GM12872 (cell line): ENCODE measurements at regions not wholly inside any gene's neighbourhood (a gene's known extent, or its start where the extent isn't known, plus 50 kb on each side); places are given as distances from the start of the nearest gene placed in this dataset.

Experiments used
- CTCF ChIP-seq: IDR thresholded peaks from 3 replicates; pipeline ENCODE4 v1.5.1; 2011; ENCODE audit warnings: low read depth, mild to moderate bottlenecking, low read length, moderate library complexity; ENCODE audit not compliant: insufficient read depth

- TF ChIP-seq CTCF = no peak
These were observed 338.7 kb downstream of the C16orf95 start for GRCh38 chr16:86978445-86979030.

GRCh38 chr16:86979061-86979460 is 338.1 kb downstream of the C16orf95 start:
- no peak for TF ChIP-seq CTCF

DNA sequence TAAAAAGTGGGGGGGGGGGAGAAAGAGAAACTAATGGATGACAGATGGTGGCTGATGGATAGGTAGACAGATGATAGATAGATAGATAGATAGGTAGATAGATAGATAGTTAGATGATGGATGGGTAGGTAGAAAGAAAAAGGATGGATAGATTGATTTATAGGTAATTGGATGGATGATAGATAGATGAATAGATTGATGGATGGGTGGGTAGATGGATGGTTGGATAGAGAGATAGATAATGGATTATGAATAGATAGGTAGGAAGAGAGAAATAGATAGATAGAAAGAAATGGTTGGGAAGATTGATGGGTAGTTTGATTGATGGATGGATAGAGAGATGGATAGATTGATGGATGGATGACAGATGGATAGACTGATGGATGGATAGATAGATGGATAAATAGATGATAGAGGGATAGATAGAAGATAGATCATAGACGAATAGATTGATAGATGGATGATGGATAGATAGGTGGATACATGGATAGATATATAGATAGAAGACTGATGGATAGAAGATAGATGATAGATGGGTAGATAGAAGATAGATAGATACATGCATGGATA is 337.1 kb downstream of the C16orf95 start:
- TF ChIP-seq CTCF = no peak

DNA sequence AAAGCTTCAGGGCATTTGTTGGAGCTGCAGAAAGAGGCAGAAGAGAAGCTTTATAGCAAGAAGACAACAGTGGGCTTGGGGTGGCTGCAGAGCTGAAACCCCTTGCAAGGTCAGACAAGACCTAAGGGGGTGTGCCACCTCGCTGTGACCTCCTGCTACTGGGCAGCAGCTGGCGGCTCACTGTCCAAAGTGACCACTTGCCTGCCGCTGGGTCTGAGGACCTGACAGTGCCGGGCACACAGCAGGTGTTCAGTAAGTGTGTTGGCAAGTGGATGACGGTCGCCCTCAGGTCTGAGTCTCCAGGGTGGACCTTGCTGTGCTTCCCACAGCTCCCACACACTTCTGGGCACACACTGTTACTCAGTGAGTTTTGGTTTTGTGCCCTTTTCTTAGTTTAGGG is 336.5 kb downstream of the C16orf95 start:
- no peak for TF ChIP-seq CTCF

DNA sequence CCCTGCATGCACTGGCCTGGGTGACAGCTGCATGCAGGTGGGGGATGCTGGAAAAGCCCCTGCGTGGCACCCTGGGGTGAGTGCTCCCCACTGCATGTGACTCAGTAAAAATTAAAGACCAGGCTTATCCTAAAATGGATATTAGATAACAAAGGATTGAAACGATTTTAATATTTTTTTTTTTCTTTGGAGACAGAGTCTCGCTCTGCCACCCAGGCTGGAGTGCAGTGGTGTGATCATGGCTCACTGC is 334.9 kb downstream of the C16orf95 start:
- TF ChIP-seq CTCF = no peak

- TF ChIP-seq CTCF = no peak
These were observed 334.3 kb downstream of the C16orf95 start for GRCh38 chr16:86982912-86983311.

DNA sequence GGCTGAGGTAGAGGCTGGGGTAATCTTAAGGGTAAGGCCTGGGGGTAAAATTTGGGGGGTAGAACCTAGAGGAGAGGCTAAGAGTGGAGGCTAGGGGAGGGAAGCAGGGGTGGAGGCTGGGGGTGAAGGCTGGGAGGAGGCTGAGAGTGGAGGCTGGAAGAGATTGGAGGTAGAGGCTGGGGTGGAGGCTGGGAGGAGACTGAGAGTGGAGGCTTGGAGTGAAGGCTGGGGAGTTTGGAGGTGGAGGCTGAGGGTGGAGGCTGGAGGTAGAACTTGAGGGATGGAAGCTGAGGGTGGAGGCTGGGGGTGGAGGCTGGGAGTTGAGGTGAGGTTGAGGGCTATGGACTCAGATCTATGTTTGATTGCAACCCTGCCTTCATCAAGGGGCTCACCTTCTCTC is 333.6 kb downstream of the C16orf95 start:
- no peak for TF ChIP-seq CTCF
